Adrenal gland (tissue), 9 donors: ENCODE measurements at regions not wholly inside any gene's neighbourhood (a gene's known extent, or its start where the extent isn't known, plus 50 kb on each side); places are given as distances from the start of the nearest gene placed in this dataset.

Experiments used
- DNase-seq, 7 donors: peaks; one replicate each; pipeline ENCODE4 v3.0.0-alpha.2; 2019 to 2020
- H3K27ac ChIP-seq, 5 donors: fragments of 200-600 bp; sonication (generic) in 4 of 5; 1 replicate in 3 of 5; 2 replicates in 2 of 5; pipeline versions ENCODE4 v1.5.1 to v1.8.0; 2016 to 2020; ENCODE audit warnings: mild to moderate bottlenecking in 1 of 5
- H3K27me3 ChIP-seq: fragments of 200-600 bp; 2 replicates; pipeline ENCODE4 v1.8.0; 2021
- H3K36me3 ChIP-seq, 2 donors: fragments of 200-600 bp; replicated peaks in 1 of 2; 1 replicate in 1 of 2; 2 replicates in 1 of 2; pipeline versions ENCODE4 v1.5.1 to v1.8.0; 2018 to 2022
- H3K4me1 ChIP-seq, 2 donors: fragments of 200-600 bp; replicated peaks in 1 of 2; 1 replicate in 1 of 2; 2 replicates in 1 of 2; pipeline versions ENCODE4 v1.5.1 to v1.8.0; 2018 to 2021
- H3K4me3 ChIP-seq, 4 donors: fragments of 200-600 bp; sonication (generic) in 3 of 4; one replicate each; pipeline ENCODE4 v1.5.1; 2016 to 2018
- H3K9me3 ChIP-seq, 3 donors: fragments of 200-600 bp; sonication (generic) in 1 of 3; replicated peaks in 1 of 3; 1 replicate in 2 of 3; 2 replicates in 1 of 3; pipeline versions ENCODE4 v1.5.1 to v1.8.0; 2016 to 2021
- CTCF ChIP-seq, 6 experiments: fragments of 450-650 bp in 4 of 6; fragments of 200-600 bp in 2 of 6; sonication (generic) in 1 of 6; IDR thresholded peaks; 1 replicate in 5 of 6; 2 replicates in 1 of 6; pipeline versions ENCODE4 v1.5.1 to v1.8.0; 2016 to 2021; ENCODE audit warnings: antibody characterized with exemption in 6 of 6, mild to moderate bottlenecking in 2 of 6, moderate library complexity in 1 of 6
- POLR2A ChIP-seq, 2 donors: fragments of 450-650 bp; IDR thresholded peaks; one replicate each; pipeline ENCODE4 v1.6.1; 2017; ENCODE audit warnings: antibody characterized with exemption in 2 of 2, mild to moderate bottlenecking in 2 of 2, moderate library complexity in 1 of 2
- WGBS, 4 donors: extraction: QIAGEN DNeasy Blood & Tissue Kit in 2 of 4; methylation state at CpG; one replicate each; pipeline versions ENCODE4 v1.1.5 to v1.1.7; 2013 to 2017; 5-methylcytosine and 5-hydroxymethylcytosine counted together
- intact Hi-C, 2 donors: fragments of 100-400 bp; cut with DNase I; formaldehyde crosslinking; loops; one replicate each; pipeline versions ENCODE4 v1.14.1 to v1.15.0; 2022 to 2023
- donor health status: healthy with polysubstance abuse.
- donor health status: Bipolar disorder and iron deficiency.
- donor health status: DM: yes; HTN: yes; CAD: no.
- donor health status: DM: no; HTN: no; CAD: no.
- donor health status: DM: no; HTN: no; CAD: no.

GRCh38 chr18:75127143-75128021 is 81.6 kb downstream of the PTGR3 start:
- Histone ChIP-seq H3K36me3 (no peaks in the 10 kb centered on the region), H3K4me1 (no peaks in the 10 kb centered on the region), H3K4me3 (no peak overlapping the region), H3K27ac (no peak overlapping the region), H3K9me3 (no peaks in the 10 kb centered on the region), H3K27me3 (no peaks in the 10 kb centered on the region)
- no peak for TF ChIP-seq CTCF (IDR thresholded peaks at IDR 0.05)
- no peak for TF ChIP-seq POLR2A (IDR thresholded peaks at IDR 0.05)
- 85 to 92% (median 90%) methylated on average over 8 to 24 of the region's 24 CpGs for WGBS, 4 donors
- peak in 1 of 7 donors; percentile 33 for DNase-seq
- intact Hi-C loops: no loop called here

DNA sequence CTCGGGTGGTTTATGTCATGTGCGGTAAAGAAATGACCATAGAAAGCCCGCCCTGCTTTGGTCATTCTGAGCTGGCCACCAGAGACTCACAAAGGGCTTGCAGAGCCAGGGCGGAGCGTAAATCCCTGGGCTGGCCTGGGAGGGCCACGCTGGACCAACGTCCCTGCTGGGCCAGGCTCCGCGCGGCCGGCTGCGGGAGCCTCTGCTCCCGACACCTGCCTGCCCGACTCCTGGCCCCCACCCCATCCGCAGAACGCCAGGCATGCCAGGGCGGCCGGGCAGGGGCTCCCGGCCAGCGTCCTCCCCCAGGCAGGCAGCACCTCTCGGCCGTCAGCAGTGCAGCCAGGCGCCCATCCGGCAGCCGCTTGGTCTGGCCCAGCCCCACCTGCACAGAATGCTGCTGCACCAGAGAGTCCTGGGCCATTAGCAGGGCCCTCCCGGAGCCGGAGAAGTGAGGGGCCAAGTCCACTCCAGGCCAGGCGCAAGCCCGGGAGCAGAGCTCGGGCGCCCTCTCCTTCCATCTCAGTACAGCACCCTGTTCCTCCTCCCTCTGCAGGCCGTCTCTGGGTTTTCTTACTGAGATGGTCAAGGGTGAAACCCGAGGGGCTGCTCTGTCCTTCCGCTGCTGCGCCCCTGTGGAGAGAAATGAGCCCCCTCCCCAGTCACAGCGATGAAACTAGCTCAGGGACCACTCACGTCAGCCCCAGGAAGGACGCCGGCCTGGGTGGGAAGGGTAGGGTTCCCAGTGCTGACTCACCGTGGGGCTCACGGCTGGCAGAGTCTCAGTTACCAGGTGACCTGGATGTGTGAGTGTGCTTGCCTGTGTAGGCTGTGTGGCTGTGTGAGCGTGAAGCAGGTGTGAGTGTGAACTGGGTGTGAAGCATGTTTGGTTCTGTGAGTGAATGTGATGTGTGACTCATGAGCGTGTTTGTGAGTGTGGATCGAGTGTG is 83.3 kb downstream of the PTGR3 start:
- intact Hi-C loops: no loop called here
- no peaks in the 10 kb centered on the region for H3K27me3 ChIP-seq
- no peaks in the 10 kb centered on the region for H3K4me1 ChIP-seq
- H3K27ac ChIP-seq: no peak overlapping the region
- no peak overlapping the region for H3K4me3 ChIP-seq
- no peak for TF ChIP-seq CTCF (IDR thresholded peaks at IDR 0.05)
- TF ChIP-seq POLR2A (IDR thresholded peaks at IDR 0.05): no peak
- WGBS, 4 donors: 66 to 88% (median 68%) methylated on average over 20 to 44 of the region's 44 CpGs
- H3K9me3 ChIP-seq: no peaks in the 10 kb centered on the region
- H3K36me3 ChIP-seq: no peaks in the 10 kb centered on the region
- DNase-seq: peak in 1 of 7 donors; percentile 49

GRCh38 chr18:75124991-75125381 is 84.0 kb downstream of the PTGR3 start:
- WGBS, 4 donors: 81 to 89% (median 84%) methylated on average over 15 to 16 of the region's 16 CpGs
- no peaks in the 10 kb centered on the region for H3K36me3 ChIP-seq
- peak in 1 of 7 donors; percentile 39 for DNase-seq
- H3K27me3 ChIP-seq: no peaks in the 10 kb centered on the region
- no peaks in the 10 kb centered on the region for H3K9me3 ChIP-seq
- no peaks in the 10 kb centered on the region for H3K4me1 ChIP-seq
- intact Hi-C loops: no loop called here
- H3K4me3 ChIP-seq: no peak overlapping the region
- TF ChIP-seq POLR2A (IDR thresholded peaks at IDR 0.05) (no peak), CTCF (IDR thresholded peaks at IDR 0.05) (no peak)
- no peak overlapping the region for H3K27ac ChIP-seq

GRCh38 chr18:75124551-75124950 is 84.4 kb downstream of the PTGR3 start:
- no peak overlapping the region for H3K4me3 ChIP-seq
- TF ChIP-seq POLR2A (IDR thresholded peaks at IDR 0.05) (no peak), CTCF (IDR thresholded peaks at IDR 0.05) (no peak)
- no peaks in the 10 kb centered on the region for H3K9me3 ChIP-seq
- H3K36me3 ChIP-seq: no peaks in the 10 kb centered on the region
- no peak overlapping the region for H3K27ac ChIP-seq
- WGBS, 4 donors: 68 to 81% (median 76%) methylated on average over 14 of the region's 14 CpGs
- H3K4me1 ChIP-seq: no peaks in the 10 kb centered on the region
- no peaks in the 10 kb centered on the region for H3K27me3 ChIP-seq
- no peak for DNase-seq
- intact Hi-C loops: no loop called here
